ENCODE measurements at regions not wholly inside any gene's neighbourhood (a gene's known extent, or its start where the extent isn't known, plus 50 kb on each side); places are given as distances from the start of the nearest gene placed in this dataset.

DNA sequence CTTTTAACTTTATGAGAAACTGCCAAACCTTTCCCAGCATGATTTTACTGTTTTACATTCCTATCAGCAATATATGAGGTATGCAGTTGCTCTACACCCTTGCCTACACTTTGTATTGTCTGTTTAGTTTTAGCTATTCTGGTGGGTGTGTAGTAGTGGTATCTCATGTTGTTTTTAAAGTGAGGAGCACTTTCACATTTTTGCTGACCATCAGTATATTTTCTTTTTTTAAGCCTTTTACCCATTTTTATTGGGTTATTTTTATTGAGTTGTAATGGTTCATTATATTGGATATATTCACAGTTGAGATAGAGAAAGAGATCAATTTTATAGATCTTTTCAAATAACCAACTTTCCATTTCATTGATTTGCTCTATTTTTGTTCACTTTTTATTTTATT is 102.4 kb downstream of the BARX1 start:
- Histone ChIP-seq H3K27ac (no peak overlapping the region), H3K4me3 (no peak overlapping the region), H3K9me3 (peaks cover 0 to 11% (median 0%) of the 10 kb centered on the region in 8 donors), H3K36me3 (no peaks in the 10 kb centered on the region), H3K4me1 (no peaks in the 10 kb centered on the region), H3K27me3 (replicated peaks in 1 of 7) (peaks cover 0 to 41% (median 0%) of the 10 kb centered on the region in 7 donors)
- DNase-seq, result no peak
- intact Hi-C loops (cut with DNase I; ENCODE audit: low total_unique reads), result no loop called here
- no peak for TF ChIP-seq POLR2AphosphoS5 (IDR thresholded peaks at IDR 0.05)
- TF ChIP-seq, protein P1, sequence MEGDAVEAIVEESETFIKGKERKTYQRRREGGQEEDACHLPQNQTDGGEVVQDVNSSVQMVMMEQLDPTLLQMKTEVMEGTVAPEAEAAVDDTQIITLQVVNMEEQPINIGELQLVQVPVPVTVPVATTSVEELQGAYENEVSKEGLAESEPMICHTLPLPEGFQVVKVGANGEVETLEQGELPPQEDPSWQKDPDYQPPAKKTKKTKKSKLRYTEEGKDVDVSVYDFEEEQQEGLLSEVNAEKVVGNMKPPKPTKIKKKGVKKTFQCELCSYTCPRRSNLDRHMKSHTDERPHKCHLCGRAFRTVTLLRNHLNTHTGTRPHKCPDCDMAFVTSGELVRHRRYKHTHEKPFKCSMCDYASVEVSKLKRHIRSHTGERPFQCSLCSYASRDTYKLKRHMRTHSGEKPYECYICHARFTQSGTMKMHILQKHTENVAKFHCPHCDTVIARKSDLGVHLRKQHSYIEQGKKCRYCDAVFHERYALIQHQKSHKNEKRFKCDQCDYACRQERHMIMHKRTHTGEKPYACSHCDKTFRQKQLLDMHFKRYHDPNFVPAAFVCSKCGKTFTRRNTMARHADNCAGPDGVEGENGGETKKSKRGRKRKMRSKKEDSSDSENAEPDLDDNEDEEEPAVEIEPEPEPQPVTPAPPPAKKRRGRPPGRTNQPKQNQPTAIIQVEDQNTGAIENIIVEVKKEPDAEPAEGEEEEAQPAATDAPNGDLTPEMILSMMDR (IDR thresholded peaks at IDR 0.05 in 8 of 11, conservative IDR thresholded peaks at IDR 0.05 in 3 of 11), result no peak
- TF ChIP-seq POLR2A (IDR thresholded peaks at IDR 0.05), result no peak

DNA sequence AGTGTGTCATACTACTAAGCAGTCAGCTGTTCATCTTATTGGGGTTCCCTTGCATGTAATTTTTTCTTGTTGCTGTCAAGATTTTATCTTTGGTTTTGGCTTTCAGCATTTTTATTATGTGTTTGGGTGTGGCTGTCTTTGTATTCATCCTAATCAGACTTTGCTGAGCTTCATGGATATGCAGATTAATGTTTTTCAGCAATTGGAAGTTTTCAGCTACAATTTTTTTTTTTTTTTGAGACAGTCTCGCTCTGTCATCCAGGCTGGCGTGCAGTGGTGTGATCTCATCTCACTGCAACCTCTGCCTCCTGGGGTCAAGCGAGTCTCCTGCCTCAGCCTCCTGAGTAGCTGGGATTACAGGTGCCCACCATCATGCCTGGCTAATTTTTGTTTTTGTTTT is 108.8 kb downstream of the BARX1 start:
- H3K9me3 ChIP-seq, result peaks cover 0 to 17% (median 10%) of the 10 kb centered on the region in 8 donors
- no peaks in the 10 kb centered on the region for H3K36me3 ChIP-seq

DNA sequence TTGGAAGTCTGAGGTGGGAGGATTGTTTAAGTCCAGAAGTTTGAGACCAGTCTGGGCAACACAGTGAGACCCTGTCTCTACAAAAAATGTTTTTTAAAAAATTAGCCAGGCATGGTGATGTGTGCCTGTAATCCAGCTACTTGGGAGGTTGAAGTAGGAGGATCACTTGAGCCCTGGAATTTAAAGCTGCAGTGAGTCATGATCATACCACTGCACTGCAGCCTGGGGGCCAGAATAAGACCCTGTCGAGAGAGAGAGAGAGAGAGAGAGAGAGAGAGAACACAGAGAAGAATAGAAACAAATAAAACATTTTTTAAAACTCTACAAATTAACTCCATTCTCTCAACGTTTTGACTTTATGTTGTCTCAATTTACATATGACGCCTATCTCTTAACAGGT is 111.8 kb downstream of the BARX1 start:
- TF ChIP-seq POLR2A (IDR thresholded peaks at IDR 0.05) (no peak), POLR2AphosphoS5 (IDR thresholded peaks at IDR 0.05) (no peak)
- TF ChIP-seq, protein P1 (IDR thresholded peaks at IDR 0.05 in 8 of 11, conservative IDR thresholded peaks at IDR 0.05 in 3 of 11), result no peak
- H3K36me3 ChIP-seq, result no peaks in the 10 kb centered on the region
- intact Hi-C loops (cut with DNase I; ENCODE audit: low total_unique reads), result no loop called here
- H3K4me3 ChIP-seq, result no peak overlapping the region
- peaks cover 0 to 13% (median 0%) of the 10 kb centered on the region in 7 donors for H3K27me3 ChIP-seq (replicated peaks in 1 of 7)
- WGBS, 5 donors, result 66 to 71% (median 70%) methylated on average over 3 of the region's 3 CpGs
- H3K9me3 ChIP-seq, result peaks cover 0 to 17% (median 10%) of the 10 kb centered on the region in 8 donors
- no peak for DNase-seq
- no peak overlapping the region for H3K27ac ChIP-seq
- no peaks in the 10 kb centered on the region for H3K4me1 ChIP-seq

More for the DNA sequence above, 108.8 kb downstream of the BARX1 start:
- intact Hi-C loops (cut with DNase I; ENCODE audit: low total_unique reads), result no loop called here
- 86 to 92% (median 89%) methylated on average over 3 of the region's 3 CpGs for WGBS, 5 donors
- Histone ChIP-seq H3K27me3 (replicated peaks in 1 of 7) (peaks cover 0 to 22% (median 0%) of the 10 kb centered on the region in 7 donors), H3K4me3 (no peak overlapping the region), H3K4me1 (no peaks in the 10 kb centered on the region), H3K27ac (no peak overlapping the region)
- TF ChIP-seq, protein P1 (IDR thresholded peaks at IDR 0.05 in 8 of 11, conservative IDR thresholded peaks at IDR 0.05 in 3 of 11), result no peak
- no peak for TF ChIP-seq POLR2AphosphoS5 (IDR thresholded peaks at IDR 0.05)
- no peak for TF ChIP-seq POLR2A (IDR thresholded peaks at IDR 0.05)
- DNase-seq, result no peak

DNA sequence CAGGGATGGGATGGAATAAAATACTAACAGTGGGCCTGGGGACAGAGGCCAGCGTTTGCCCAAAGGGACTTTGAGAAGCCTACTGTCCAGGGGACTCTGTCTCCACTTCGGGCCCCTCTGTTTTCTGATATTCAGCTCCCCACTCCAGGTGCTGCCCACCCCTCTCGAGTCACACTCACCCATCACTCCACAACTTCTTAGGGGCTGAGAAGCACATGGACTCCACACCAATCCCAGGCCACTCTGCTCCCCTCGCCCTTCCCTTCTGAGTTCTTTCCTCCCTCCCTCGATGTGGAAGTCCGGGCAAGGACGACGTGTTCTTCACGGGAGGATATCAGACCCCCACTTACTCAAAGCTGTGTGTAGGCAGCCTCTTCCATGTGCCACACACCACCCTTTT is 124.5 kb downstream of the BARX1 start:
- Histone ChIP-seq H3K4me1 (peaks cover 0 to 21% (median 11%) of the 10 kb centered on the region in 6 donors), H3K27ac (no peak overlapping the region), H3K36me3 (no peaks in the 10 kb centered on the region), H3K27me3 (replicated peaks in 1 of 7) (peaks cover 0 to 54% (median 31%) of the 10 kb centered on the region in 7 donors), H3K9me3 (peaks cover 0 to 34% (median 20%) of the 10 kb centered on the region in 8 donors), H3K4me3 (no peak overlapping the region)
- intact Hi-C loops (cut with DNase I; ENCODE audit: low total_unique reads), result no loop called here
- 66 to 77% (median 71%) methylated on average over 9 of the region's 9 CpGs for WGBS, 5 donors
- DNase-seq, result no peak
- TF ChIP-seq POLR2AphosphoS5 (IDR thresholded peaks at IDR 0.05), result no peak
- TF ChIP-seq, protein P1 (IDR thresholded peaks at IDR 0.05 in 8 of 11, conservative IDR thresholded peaks at IDR 0.05 in 3 of 11), result no peak
- no peak for TF ChIP-seq POLR2A (IDR thresholded peaks at IDR 0.05)

Data from spleen (tissue), 11 donors.